ELF-1 (cell line): ENCODE measurements at regions not wholly inside any gene's neighbourhood (a gene's known extent, or its start where the extent isn't known, plus 50 kb on each side); places are given as distances from the start of the nearest gene placed in this dataset.
"Not testable (repeated sequence)": the region's sequence is repeated elsewhere in the genome, so short reads cannot be mapped to it uniquely, and the experiment has no call there.

Source experiments
- DNase-seq: peaks from one replicate; pipeline ENCODE4 v3.0.0-alpha.2; 2016; ENCODE audit warnings: low read depth, low spot score

DNA sequence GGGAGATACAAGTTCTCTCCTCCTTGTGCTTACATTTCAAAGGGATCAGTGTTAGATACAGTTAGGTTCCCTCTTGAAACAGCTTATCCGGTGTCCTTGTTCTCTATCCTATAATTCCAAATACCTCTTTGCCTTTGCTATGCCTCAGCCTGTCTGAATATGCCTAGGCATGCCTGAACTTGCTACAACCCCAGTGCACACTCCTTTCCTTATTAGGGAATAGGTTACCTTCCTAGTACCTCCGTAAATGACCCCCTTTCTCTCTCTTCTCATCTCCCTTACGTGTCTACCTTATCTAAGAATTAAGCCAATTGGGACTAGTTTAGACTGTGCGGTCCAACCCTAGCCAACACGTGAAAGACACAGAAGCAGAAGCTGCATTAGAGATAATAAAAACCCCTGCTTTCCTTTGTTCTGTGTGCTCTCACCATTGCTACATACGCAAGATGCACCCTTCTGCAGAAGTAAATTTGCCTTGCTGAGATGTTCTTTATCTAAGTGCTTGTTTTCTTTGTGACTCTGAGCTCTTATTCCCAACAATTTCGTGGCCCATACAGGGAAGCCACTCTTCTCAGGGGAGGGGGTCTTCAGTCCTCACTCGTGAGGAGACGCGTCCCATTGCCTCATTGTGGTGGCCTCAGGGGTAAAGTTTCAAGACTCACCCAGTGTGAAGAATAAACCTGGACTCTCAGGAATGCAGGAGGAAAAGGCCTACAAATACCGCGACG, 802.1 kb downstream of the PLA2G4A start:
- no peak for DNase-seq

DNA sequence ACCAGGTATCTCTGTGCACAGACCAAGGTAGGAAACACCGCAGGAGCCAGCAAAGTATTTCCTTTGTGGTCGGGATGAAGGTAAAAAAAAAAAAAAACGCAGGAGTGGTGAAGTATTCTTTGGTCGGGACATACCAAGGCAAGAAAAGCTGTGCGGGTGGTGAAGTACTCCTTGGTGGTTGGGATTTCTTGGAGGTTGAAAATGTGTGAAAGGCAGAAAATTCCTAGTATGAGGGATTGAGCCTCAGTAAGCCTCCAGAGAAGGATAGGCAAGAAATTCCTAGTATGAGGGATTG, 802.6 kb downstream of the PLA2G4A start:
- no peak for DNase-seq

DNA sequence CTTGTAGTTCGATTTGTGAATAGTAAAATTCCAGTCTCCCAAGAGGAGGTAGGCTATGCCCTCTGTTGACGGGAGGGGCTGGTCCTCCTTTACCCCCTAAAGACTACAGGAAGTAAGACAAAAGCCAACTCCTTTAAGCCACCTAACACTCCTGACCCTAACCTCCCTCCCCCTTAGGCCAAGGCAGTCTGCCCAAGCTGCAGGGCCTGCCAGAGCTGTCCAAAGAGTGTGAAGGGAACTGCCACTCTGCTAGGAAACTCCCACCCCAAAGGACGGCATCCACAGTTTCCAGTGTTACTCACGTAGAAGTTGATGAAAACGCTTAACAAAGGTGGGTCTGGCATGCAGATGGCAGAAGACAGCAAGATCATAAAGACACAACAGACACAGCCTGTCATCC, 803.2 kb downstream of the PLA2G4A start:
- no peak for DNase-seq

DNA sequence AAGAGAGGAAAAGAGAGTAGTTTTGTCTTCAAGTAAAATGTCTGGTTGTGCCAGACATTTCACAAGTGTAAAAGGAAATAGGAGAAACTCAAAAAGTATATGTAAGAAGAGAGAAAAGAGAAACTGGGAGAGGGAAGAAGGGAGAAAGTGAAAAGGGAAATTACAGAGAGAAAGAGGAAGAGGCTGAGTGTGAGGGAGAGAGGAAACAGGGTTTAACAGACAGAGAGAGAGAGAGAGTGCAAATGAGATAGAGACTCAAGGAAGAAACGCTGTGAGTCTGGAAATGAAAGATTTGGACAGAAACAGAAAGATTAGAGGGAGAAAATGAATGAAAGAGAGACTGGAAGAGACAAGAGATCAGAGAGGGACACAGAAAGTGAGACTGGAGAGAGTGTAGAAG, 806.2 kb downstream of the PLA2G4A start:
- DNase-seq, result no peak

DNA sequence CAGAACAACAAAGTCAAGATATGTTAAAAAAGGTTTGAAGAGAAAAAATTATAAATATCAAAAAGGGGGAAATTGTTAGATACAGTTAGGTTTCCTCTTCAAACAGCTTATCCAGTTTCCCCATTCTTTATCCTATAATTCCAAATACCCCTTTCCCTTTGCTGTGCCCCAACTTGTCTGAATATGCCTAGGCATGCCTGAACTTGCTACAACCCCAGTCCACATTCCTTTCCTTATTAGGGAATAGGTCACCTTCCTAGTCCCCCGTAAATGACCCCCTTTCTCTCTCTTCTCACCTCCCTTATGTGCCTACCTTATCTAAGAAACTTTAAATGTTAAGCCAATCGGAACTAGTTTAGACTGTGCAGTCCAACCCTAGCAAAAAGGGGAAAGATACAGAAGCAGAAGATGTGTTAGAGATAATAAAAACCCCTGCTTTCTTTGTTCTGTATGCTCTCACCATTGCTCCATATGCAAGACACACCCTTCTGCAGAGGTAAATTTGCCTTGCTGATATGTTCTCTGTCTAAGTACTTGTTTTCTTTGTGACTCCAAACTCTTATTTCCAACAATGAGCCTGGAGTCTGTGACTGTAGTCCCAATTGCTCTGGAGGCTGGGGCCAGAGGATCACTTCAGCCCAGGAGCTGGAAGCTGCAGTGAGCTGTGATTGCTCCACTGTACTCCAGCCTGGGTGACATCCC, 810.1 kb downstream of the PLA2G4A start:
- DNase-seq, result no peak

DNA sequence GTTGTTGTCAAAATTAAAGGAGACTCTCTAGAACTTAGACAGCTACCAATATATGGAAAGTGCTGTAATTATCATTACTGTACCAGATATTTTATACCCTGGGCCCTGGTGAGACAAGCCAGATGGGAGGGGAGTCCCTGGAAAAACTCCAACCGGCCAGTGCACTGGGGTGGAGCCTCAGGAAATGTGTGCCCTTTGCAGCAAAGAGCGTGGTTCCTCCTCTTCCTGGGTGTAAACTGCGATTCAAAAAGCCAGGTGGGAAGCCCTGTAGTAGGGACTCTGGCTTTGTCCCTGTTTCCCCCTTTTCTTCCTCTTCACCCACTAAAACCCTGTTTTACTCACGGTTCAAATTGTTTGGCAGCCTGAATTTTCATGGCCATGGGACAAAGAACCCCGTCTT, 812.3 kb downstream of the PLA2G4A start:
- no peak for DNase-seq

DNA sequence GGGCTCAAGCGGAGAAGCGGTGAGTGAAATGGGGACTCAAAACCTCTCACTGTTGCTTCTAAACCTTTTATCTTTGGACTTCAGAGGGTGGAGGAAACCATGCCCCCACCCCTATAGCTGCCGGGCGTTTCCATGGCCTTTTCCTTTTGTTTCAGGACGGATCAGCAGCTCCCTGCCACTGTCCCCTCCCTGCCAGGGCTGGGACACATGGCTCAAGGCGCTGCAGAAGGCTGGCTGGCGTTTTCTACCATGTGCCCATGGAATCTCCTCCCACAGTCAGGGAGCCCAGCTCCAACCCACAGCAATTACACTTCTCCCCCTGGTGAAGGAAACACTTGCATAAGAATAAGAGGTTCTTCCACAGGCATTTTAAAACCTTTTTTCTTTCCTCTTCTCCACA, 812.7 kb downstream of the PLA2G4A start:
- peak; percentile 16 for DNase-seq

DNA sequence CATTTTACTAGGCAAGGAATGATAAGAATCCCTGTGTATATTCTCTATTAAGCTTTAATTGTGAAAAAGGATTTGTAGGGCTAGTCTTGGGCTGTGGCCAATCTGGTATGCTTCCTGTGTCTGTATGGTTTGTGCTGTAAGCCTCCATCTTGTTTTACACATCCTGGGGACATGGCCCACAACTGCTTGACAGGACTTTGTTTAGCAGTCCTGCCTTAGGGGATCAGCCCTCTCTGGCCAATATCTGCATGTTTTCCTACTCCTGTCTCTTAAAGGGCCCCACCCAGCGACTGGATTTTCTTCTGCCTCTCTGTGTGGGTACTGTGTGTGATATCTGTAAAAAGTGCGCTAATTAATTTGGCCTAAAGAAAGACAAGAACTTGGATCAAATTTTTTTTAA, 813.2 kb downstream of the PLA2G4A start:
- DNase-seq, result no peak

DNA sequence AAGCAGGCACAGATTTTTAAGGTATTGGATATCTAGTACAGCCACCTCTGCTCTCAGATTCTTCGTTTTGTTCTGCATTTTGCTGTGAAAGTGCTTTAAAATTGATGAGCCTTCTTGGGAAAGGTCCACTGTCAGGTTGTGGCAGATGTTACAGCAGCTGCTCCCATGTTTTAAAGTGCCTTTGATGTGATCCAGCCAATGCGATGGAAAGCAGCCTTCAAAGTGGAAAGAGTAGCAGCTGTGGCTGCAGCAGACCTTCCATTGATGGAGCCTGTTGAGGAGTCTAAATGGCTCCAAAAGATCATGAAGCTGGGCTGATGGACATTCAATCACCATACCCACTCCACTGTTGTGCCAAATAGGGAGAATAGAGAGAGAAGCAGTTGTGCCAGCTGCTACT, 816.9 kb downstream of the PLA2G4A start:
- DNase-seq, result no peak

DNA sequence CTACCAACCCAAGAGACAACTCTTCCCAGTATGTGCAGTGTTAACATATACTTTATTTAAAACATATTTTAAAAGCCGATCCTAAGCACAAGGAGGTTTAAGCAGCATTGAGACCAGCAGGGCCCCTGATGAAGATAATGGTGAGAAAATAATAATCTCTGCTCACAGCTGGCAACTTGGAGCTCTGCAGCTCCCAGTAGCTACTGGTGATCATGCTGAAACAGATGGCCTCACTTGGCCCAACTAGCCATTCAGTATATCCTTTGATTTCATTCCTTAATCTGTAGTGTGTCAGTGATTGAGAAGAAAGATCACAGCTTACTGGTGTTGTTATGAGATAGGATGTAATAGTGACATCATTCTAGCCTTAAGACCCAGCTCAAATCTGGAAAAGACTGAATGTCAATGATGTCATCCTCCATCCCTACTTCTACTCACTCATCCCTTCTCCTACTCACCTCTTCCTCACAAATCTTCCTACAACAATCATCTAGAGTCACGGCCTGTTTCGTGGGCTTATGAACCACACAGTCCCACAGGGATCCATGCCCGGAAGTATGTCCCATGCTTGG, 817.9 kb downstream of the PLA2G4A start:
- no peak for DNase-seq

DNA sequence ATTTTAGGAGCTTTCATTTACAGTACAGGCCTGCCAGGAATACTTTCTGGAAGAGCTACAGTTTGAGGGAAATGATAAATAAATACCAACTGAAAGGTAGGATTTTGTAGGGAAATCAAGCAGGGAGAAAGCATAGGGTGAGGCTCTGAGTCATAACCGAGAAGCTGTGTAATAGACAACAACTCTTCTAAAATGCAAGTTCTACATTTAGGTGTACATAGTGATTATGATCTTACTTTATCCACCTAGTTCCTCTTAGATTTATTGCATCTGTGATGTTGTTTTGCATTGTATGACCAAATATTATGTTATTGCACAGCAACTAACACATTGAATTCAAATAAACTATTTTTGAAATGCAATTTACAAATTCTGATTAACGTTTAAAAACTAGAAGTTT, 819.3 kb downstream of the PLA2G4A start:
- DNase-seq, result no peak

DNA sequence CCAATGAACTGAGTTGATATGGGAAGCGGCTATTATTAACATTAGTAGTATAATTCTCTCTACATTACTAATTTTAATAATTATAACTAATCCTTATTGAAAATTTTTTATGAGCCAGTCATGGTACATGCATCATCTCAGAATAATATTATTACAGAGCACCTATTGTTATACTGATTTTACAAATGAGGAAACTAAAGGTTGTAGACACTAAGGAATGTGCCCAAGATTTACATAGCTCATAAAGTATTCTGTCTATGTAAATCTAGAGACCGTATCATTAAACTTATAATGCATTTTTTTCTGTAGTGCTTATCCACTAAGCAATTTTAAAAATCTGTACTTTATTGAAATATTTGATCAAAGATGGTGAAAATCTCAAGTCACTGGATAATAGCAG, 825.9 kb downstream of the PLA2G4A start:
- DNase-seq, result no peak

DNA sequence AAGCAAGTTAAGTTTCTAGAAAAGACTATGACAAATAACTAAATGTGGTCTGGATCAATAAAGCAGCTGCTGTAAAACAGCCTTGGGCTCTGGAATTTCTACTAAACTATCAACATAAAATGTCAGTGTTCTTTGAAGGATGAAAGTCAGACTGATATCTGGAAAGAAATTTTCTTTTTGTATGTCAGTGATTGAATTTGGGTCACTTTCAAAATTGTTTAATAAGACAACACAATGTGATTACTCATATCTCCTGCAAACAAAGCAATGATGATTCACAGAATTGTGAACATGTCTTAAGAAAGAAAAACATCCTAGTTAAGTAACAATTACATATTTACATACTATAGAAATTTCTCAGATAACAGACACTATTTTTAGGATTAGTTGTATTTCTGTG, 826.4 kb downstream of the PLA2G4A start:
- no peak for DNase-seq

DNA sequence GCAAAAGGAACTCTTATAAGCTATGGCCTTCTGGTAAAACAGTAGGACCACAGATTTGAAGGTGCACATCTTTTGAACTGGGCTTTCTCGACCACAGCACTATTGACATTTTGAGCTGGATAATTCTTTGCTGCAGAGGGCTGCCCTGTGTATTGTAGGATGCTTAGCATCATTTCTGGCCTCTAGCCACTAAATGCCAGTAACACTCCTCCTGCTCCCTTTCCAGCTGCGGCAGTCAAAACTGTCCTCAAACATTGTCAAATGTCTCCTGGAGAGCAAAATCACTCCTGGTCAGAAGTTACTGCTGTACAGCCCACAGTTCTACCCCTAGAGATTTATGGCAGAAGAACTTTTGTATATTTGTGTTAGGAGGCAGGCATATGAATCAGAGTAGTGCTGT, 836.7 kb downstream of the PLA2G4A start:
- DNase-seq, result no peak

DNA sequence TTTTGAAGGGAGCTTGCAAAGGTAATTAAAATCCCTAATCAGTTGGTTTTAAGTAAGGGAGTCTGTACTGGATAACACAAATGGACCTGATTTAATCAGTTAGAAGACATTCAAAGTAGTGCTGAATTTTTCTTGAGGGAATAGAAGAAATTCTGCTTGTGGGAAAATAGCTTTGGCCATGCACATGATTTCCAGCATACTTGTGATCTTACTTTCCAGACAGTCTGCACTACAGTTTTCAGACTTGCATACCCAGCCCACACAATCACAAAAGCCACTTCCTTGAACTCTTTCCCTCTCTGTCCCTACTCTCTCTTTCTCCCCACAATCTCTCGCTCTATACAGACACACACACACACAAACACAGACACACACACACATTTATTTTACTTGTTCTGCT, 852.1 kb downstream of the PLA2G4A start:
- no peak for DNase-seq

DNA sequence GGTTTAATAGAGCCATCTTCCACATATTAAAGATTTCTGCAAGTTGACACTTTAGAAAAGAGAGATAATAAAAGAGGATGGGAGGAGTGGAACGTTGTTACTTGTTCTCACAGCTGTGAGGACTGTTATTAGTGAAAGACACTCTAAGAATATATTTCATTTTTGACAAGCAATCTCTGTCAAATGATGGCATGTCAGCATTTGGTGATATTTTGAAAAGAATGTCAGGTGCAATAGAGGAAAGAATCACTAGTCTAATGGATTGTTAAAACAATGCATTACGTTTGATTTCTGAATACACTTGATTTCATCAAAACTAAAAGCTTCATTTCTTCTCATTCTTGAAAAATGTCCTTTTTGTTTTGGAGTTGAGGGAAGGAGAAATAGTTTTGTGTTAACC, 853.4 kb downstream of the PLA2G4A start:
- DNase-seq, result no peak

DNA sequence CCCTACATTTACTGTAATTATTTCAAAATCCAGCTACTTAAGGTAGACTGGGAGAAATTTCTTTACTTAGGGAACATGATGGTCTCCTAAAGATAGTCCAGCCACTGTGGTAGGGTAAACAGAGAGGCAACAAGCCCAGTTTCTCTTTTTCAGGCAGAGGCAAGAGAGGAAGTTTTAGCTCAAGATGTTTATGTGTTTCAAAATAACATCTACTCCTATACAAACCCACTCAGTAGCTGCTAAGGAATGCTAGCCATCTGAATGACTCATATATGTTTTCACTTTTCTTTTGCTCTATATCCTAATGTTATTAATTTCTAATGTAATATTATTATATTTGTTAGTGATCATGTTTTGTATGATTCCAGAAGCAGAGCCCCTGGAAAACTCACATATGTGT, 856.6 kb downstream of the PLA2G4A start:
- DNase-seq, result no peak

DNA sequence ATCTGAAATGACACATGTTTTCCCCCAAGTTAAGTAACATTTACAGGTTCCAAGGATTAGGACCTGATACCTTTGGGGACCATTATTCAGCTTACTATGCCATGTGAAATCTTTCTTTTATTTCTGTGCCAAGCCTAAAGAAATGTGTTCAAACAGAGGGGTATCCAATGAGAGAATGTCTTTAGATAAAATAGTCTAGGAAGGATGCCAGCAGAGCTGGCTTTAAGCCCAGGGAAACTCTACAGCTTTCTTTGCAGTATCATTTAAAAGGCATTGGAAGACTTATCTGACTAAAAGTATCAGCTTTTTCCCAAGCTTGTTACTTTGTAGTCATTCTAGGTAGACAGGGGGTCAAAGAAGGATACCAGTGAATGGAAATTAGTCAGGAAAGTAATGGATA, 860.4 kb downstream of the PLA2G4A start:
- DNase-seq, result no peak

DNA sequence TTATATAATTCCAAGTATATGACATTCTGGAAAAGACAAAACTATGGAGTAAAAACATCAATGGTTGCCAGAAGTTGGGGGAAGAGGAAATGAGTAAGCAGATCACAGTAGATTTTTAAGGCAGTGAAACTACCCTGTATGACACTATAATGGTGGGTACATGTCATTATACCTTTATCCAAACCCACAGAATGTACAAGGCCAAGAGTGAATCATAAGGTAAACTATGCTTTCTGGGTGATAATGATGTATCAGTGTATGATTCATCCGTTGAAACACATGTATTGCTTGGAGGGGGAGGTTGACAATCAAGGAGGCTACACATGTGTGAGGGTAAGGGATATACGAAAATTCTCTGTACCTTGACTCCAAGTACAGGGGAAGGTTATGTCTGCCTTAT, 862.7 kb downstream of the PLA2G4A start:
- DNase-seq, result no peak

DNA sequence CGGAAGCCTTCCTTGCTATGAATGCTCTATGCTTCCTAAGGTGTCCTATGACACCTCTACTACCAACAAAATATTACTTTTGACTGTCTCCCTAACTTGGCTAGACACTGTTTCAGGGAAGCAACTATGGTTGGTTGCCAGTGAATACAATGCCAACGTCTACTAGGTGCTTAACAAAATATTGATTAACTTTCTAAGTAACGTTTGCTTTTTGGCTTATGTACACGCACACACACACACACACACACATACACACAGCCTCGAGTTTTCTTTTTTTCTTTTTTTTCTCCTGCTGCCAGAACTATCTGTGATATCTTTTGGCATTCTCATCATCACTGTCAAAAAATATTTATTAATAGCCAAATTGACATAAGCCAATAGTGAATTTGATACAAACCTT, 864.0 kb downstream of the PLA2G4A start:
- no peak for DNase-seq

DNA sequence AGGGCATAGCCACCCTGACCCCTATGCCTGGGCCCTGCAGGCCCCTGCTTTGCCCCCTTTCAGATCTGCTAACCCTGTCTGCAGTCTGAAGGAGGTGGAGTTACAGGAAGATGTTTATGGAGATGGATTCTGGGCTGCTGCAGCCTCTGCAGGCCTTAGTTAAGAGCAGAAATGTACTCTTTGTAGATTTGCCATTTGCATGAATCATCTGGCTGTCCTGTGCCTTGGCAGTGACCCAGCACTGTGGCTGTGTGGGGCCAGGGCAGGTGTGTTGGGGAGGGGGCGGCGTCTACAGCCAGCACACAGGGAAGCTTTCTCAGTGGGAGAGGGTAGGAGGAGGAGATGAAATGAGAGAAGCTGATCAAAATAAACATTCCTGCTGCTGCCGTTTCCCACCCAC, 867.3 kb downstream of the PLA2G4A start:
- no peak for DNase-seq

DNA sequence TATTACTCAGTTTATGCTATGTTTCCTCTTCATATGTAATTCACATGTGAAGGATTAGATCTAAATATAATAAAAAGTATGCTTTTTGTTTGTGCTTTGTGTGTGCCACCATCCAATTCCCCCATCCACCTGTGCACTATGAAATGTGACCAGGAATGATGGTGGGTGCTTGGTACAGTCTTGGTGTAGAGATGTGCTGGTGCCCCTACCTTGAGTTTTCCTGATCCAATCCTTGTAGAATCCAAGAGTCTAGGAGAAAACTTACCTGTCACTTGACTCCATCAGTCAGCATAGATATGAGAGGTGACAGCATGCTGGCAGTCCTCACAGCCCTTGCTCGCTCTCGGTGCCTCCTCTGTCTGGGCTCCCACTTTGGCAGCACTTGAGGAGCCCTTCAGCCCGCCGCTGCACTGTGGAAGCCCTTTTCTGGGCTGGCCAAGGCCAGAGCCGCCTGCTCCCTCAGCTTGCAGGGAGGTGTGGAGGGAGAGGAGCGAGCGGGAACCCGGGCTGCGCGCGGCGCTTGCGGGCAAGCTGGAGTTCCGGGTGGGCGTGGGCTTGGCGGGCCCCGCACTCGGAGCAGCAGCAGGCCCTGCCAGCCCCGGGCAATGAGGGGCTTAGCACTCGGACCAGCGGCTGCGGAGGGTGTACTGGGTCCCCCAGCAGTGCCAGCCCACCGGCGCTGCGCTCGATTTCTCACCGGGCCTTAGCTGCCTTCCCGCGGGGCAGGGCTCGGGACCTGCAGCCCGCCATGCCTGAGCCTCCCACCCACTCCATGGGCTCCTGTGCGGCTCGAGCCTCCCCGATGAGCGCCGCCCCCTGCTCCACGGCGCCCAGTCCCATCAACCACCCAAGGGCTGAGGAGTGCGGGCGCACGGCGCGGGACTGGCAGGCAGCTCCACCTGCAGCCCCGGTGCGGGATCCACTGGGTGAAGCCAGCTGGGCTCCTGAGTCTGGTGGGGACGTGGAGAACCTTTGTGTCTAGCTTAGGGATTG, 874.7 kb downstream of the PLA2G4A start:
- DNase-seq, result not testable (repeated sequence)
